Pancreas (tissue), 10 donors: ENCODE measurements at regions not wholly inside any gene's neighbourhood (a gene's known extent, or its start where the extent isn't known, plus 50 kb on each side); places are given as distances from the start of the nearest gene placed in this dataset.

Source experiments
- ATAC-seq, 4 donors: fragments of 200-7000 bp; cut with Tn5 transposase; one replicate each; pipeline versions ENCODE4 v1.8.0 to v1.9.1; 2020; ENCODE audit warnings: mild to moderate bottlenecking in 4 of 4, moderate library complexity in 4 of 4
- DNase-seq, 6 donors: peaks; one replicate each; pipeline ENCODE4 v3.0.0-alpha.2; 2020
- FAIRE-seq: peaks from 2 replicates; lab custom pipeline; 2012; peaks lifted over from hg19 to GRCh38; lab: Jason Lieb, UNC
- H3K27ac ChIP-seq, 4 donors: fragments of 200-600 bp; sonication (generic); 1 replicate in 3 of 4; 2 replicates in 1 of 4; pipeline versions ENCODE4 v1.5.0 to v1.8.0; 2020
- H3K27me3 ChIP-seq, 4 donors: fragments of 200-600 bp; one replicate each; pipeline ENCODE4 v1.8.0; 2021
- H3K36me3 ChIP-seq, 3 donors: fragments of 200-600 bp; sonication (generic) in 1 of 3; one replicate each; pipeline versions ENCODE4 v1.5.0 to v1.8.0; 2020 to 2021
- H3K4me1 ChIP-seq, 3 donors: fragments of 200-600 bp; one replicate each; pipeline ENCODE4 v1.8.0; 2021
- H3K4me3 ChIP-seq, 4 donors: fragments of 200-600 bp; sonication (generic) in 2 of 4; one replicate each; pipeline versions ENCODE4 v1.5.0 to v1.8.0; 2020 to 2021
- H3K9me3 ChIP-seq, 4 donors: fragments of 200-600 bp; one replicate each; pipeline ENCODE4 v1.8.0; 2021
- CTCF ChIP-seq, 4 donors: fragments of 200-600 bp; sonication (generic) in 3 of 4; IDR thresholded peaks; one replicate each; pipeline versions ENCODE4 v1.5.0 to v1.8.0; 2021; ENCODE audit warnings: antibody characterized with exemption in 4 of 4
- WGBS, 2 donors: extraction: QIAGEN DNeasy Blood & Tissue Kit; methylation state at CpG; one replicate each; pipeline ENCODE4 v1.1.7; 2013; 5-methylcytosine and 5-hydroxymethylcytosine counted together
- intact Hi-C, 3 donors: fragments of 100-400 bp; cut with DNase I; formaldehyde crosslinking; loops; one replicate each; pipeline versions ENCODE4 v1.11.1 to v1.14.2; 2022
- donor health status: healthy with polysubstance abuse.
- donor health status: DM: no; HTN: no; CAD: no; lungs with moderate emphysema.
- donor health status: DM: no; HTN: no; CAD: no.
- donor health status: control.
- donor health status: control.
- donor health status: Bipolar disorder and iron deficiency.
- donor health status: DM: yes; HTN: yes; CAD: no.
- donor health status: DM: no; HTN: no; CAD: no.
- donor health status: DM: no; HTN: no; CAD: no.
- donor health status: DM: yes; HTN: yes; CAD: no.

GRCh38 chr10:107409522-107409921, 245.0 kb upstream of the SORCS1 start:
- Histone ChIP-seq H3K36me3 (no peaks in the 10 kb centered on the region), H3K9me3 (no peaks in the 10 kb centered on the region), H3K27me3 (no peaks in the 10 kb centered on the region), H3K4me3 (no peak overlapping the region), H3K4me1 (no peaks in the 10 kb centered on the region), H3K27ac (no peak overlapping the region)
- ATAC-seq (peak in 2 of 4 donors; percentile 34 to 55), FAIRE-seq (no peak), DNase-seq (peak in 1 of 6 donors; percentile 7)
- 22 to 28% methylated on average over 4 of the region's 4 CpGs for WGBS, 2 donors
- intact Hi-C loops, result no loop called here
- TF ChIP-seq CTCF (IDR thresholded peaks at IDR 0.05), result no peak

DNA sequence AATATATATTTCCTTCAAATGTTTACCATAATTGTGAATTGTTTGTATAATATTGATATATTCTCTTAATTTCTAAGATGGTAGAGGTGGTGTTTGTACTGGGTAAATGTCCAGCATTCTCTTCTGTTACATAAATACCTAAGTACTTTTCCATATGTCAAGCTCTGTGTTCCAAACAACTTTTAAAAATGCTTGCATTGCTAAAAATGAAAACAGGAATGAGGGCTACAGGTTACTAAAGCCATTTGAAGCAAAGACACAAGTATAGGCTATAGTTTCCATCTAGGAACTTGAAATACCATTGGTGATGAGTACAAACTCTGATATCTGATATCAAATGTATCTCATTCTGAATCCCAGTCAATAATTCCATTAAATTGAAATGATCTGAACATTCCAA, 233.6 kb upstream of the SORCS1 start:
- H3K9me3 ChIP-seq, result no peaks in the 10 kb centered on the region
- DNase-seq (no peak), ATAC-seq (no peak), FAIRE-seq (no peak)
- H3K4me1 ChIP-seq, result no peaks in the 10 kb centered on the region
- no peaks in the 10 kb centered on the region for H3K27me3 ChIP-seq
- intact Hi-C loops, result no loop called here
- H3K4me3 ChIP-seq, result no peak overlapping the region
- H3K27ac ChIP-seq, result no peak overlapping the region
- H3K36me3 ChIP-seq, result no peaks in the 10 kb centered on the region
- no peak for TF ChIP-seq CTCF (IDR thresholded peaks at IDR 0.05)

DNA sequence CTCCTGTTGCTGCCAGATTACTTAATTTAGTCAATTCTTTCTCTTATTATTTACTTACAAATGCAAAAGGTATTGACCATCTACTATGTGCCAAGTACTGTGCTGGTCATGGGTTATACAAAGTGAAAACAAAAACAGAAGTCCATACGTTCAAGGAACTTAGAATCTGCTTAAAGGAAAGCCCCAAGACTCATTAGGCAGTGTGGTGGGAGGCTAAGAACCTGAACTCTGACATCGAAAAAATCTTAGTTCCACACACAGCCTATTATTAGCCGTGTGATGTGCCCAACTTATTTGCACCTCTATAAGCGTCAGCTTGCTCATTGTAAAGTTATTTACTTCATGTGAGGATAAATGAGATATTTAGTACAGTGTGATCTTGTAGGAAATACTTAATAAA, 227.4 kb upstream of the SORCS1 start:
- H3K4me3 ChIP-seq, result no peak overlapping the region
- intact Hi-C loops, result no loop called here
- ATAC-seq, result no peak
- H3K36me3 ChIP-seq, result no peaks in the 10 kb centered on the region
- no peaks in the 10 kb centered on the region for H3K27me3 ChIP-seq
- DNase-seq, result no peak
- 52 to 57% methylated on average over 4 of the region's 4 CpGs for WGBS, 2 donors
- no peak for TF ChIP-seq CTCF (IDR thresholded peaks at IDR 0.05)
- no peaks in the 10 kb centered on the region for H3K9me3 ChIP-seq
- H3K4me1 ChIP-seq, result no peaks in the 10 kb centered on the region
- FAIRE-seq, result no peak
- no peak overlapping the region for H3K27ac ChIP-seq

DNA sequence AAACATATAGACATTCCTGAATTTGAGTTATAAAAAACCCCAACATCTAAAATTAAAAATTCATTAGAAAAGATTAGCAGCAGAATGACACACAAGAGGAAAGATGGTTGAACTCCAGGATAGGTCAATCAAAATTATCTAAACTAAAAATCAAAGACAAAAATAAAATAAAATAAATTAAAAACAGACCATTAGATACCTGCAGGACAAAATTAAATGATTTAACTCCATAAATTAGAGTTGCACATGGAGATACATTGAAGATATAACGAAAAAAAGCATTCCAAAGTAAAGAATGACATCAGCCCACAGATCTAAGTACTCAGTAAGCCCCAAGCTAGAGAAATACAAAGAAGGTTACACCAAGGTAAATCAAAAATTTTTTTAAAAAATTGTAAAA, 226.1 kb upstream of the SORCS1 start:
- intact Hi-C loops, result no loop called here
- Histone ChIP-seq H3K27me3 (no peaks in the 10 kb centered on the region), H3K4me1 (no peaks in the 10 kb centered on the region), H3K27ac (no peak overlapping the region), H3K36me3 (no peaks in the 10 kb centered on the region), H3K9me3 (no peaks in the 10 kb centered on the region), H3K4me3 (no peak overlapping the region)
- 40 to 44% methylated on average over 1 of the region's 1 CpG for WGBS, 2 donors
- DNase-seq, result no peak
- no peak for ATAC-seq
- TF ChIP-seq CTCF (IDR thresholded peaks at IDR 0.05), result no peak
- no peak for FAIRE-seq

GRCh38 chr10:107383357-107383756, 218.9 kb upstream of the SORCS1 start:
- no peaks in the 10 kb centered on the region for H3K36me3 ChIP-seq
- no peaks in the 10 kb centered on the region for H3K9me3 ChIP-seq
- no peak for FAIRE-seq
- no peak for DNase-seq
- H3K4me3 ChIP-seq, result no peak overlapping the region
- ATAC-seq, result no peak
- H3K27ac ChIP-seq, result no peak overlapping the region
- no peak for TF ChIP-seq CTCF (IDR thresholded peaks at IDR 0.05)
- H3K4me1 ChIP-seq, result no peaks in the 10 kb centered on the region
- intact Hi-C loops, result no loop called here
- no peaks in the 10 kb centered on the region for H3K27me3 ChIP-seq
- WGBS, 2 donors, result 74 to 88% methylated on average over 3 of the region's 3 CpGs
